ENCODE measurements at regions not wholly inside any gene's neighbourhood (a gene's known extent, or its start where the extent isn't known, plus 50 kb on each side); places are given as distances from the start of the nearest gene placed in this dataset.

GRCh38 chr7:68423356-68423755 is 1174.9 kb upstream of the AUTS2 start:
- Histone ChIP-seq H3K36me3 (replicated peaks; ENCODE audit: insufficient read depth, low read length) (no peaks in the 10 kb centered on the region), H3K79me2 (ENCODE audit: low read length) (no peaks in the 10 kb centered on the region), H3K27me3 (replicated peaks; ENCODE audit: insufficient read depth, low read length) (no peaks in the 10 kb centered on the region), H3K27ac (ENCODE audit: low read length) (no peak overlapping the region), H3K4me2 (ENCODE audit: low read depth, low read length) (no peak overlapping the region), H3K9ac (ENCODE audit: low read length) (no peak overlapping the region), H3K4me3 (ENCODE audit: low read length) (no peak overlapping the region), H3K9me3 (replicated peaks; ENCODE audit: insufficient read depth, low read length) (no peaks in the 10 kb centered on the region), H3K9me2 (replicated peaks; ENCODE audit: insufficient read depth, low read length) (no peaks in the 10 kb centered on the region), H2AFZ (ENCODE audit: low read length) (no peak overlapping the region), H3F3A (ENCODE audit: insufficient read depth, low read length) (no peaks in the 10 kb centered on the region), H3K4me1 (ENCODE audit: low read length) (no peaks in the 10 kb centered on the region), H4K20me1 (ENCODE audit: insufficient read depth, low read length) (no peaks in the 10 kb centered on the region)
- no peak for TF ChIP-seq EZH2 (optimal IDR thresholded peaks at IDR 0.05; ENCODE audit: low read depth, low read length)
- no peak for TF ChIP-seq EZH2phosphoT487 (IDR thresholded peaks at IDR 0.05; ENCODE audit: low read length)
- TF ChIP-seq CTCF (IDR thresholded peaks at IDR 0.05; ENCODE audit: low read length), result no peak
- DNase-seq, result no peak

- Histone ChIP-seq H2AFZ (ENCODE audit: low read length) (no peak overlapping the region), H3K36me3 (replicated peaks; ENCODE audit: insufficient read depth, low read length) (no peaks in the 10 kb centered on the region), H3K9me3 (replicated peaks; ENCODE audit: insufficient read depth, low read length) (no peaks in the 10 kb centered on the region), H3K79me2 (ENCODE audit: low read length) (no peaks in the 10 kb centered on the region), H3K9me2 (replicated peaks; ENCODE audit: insufficient read depth, low read length) (no peaks in the 10 kb centered on the region), H4K20me1 (ENCODE audit: insufficient read depth, low read length) (no peaks in the 10 kb centered on the region), H3F3A (ENCODE audit: insufficient read depth, low read length) (no peaks in the 10 kb centered on the region), H3K27me3 (replicated peaks; ENCODE audit: insufficient read depth, low read length) (no peaks in the 10 kb centered on the region), H3K27ac (ENCODE audit: low read length) (no peak overlapping the region), H3K4me1 (ENCODE audit: low read length) (no peaks in the 10 kb centered on the region), H3K9ac (ENCODE audit: low read length) (no peak overlapping the region), H3K4me2 (ENCODE audit: low read depth, low read length) (no peak overlapping the region), H3K4me3 (ENCODE audit: low read length) (no peak overlapping the region)
- DNase-seq, result no peak
- no peak for TF ChIP-seq CTCF (IDR thresholded peaks at IDR 0.05; ENCODE audit: low read length)
- TF ChIP-seq EZH2phosphoT487 (IDR thresholded peaks at IDR 0.05; ENCODE audit: low read length), result no peak
- no peak for TF ChIP-seq EZH2 (optimal IDR thresholded peaks at IDR 0.05; ENCODE audit: low read depth, low read length)
Measured at GRCh38 chr7:68424658-68425297, 1173.5 kb upstream of the AUTS2 start.

- H3K4me1 ChIP-seq (ENCODE audit: low read length), result no peaks in the 10 kb centered on the region
- no peaks in the 10 kb centered on the region for H3K9me3 ChIP-seq (replicated peaks; ENCODE audit: insufficient read depth, low read length)
- H3K9me2 ChIP-seq (replicated peaks; ENCODE audit: insufficient read depth, low read length), result no peaks in the 10 kb centered on the region
- H2AFZ ChIP-seq (ENCODE audit: low read length), result no peak overlapping the region
- no peaks in the 10 kb centered on the region for H3K36me3 ChIP-seq (replicated peaks; ENCODE audit: insufficient read depth, low read length)
- H3K27ac ChIP-seq (ENCODE audit: low read length), result no peak overlapping the region
- H4K20me1 ChIP-seq (ENCODE audit: insufficient read depth, low read length), result no peaks in the 10 kb centered on the region
- no peak for TF ChIP-seq EZH2phosphoT487 (IDR thresholded peaks at IDR 0.05; ENCODE audit: low read length)
- no peak for TF ChIP-seq CTCF (IDR thresholded peaks at IDR 0.05; ENCODE audit: low read length)
- TF ChIP-seq EZH2 (optimal IDR thresholded peaks at IDR 0.05; ENCODE audit: low read depth, low read length), result no peak
- H3K27me3 ChIP-seq (replicated peaks; ENCODE audit: insufficient read depth, low read length), result no peaks in the 10 kb centered on the region
- no peaks in the 10 kb centered on the region for H3K79me2 ChIP-seq (ENCODE audit: low read length)
- no peak overlapping the region for H3K4me3 ChIP-seq (ENCODE audit: low read length)
- H3K9ac ChIP-seq (ENCODE audit: low read length), result no peak overlapping the region
- no peak for DNase-seq
- H3K4me2 ChIP-seq (ENCODE audit: low read depth, low read length), result no peak overlapping the region
- H3F3A ChIP-seq (ENCODE audit: insufficient read depth, low read length), result no peaks in the 10 kb centered on the region
Measured at GRCh38 chr7:68425377-68425776, 1172.9 kb upstream of the AUTS2 start.
